IMR-90 (cell line): ENCODE measurements at regions not wholly inside any gene's neighbourhood (a gene's known extent, or its start where the extent isn't known, plus 50 kb on each side); places are given as distances from the start of the nearest gene placed in this dataset.

Experiments used
- CTCF ChIP-seq: conservative IDR thresholded peaks from 2 replicates; pipeline ENCODE4 v1.5.1; 2012; ENCODE audit warnings: mild to moderate bottlenecking, low read depth, low read length, improper control_type of control experiment
- ELK1 ChIP-seq: fragments of 150-350 bp; IDR thresholded peaks from 2 replicates; pipeline ENCODE4 v1.6.1; 2016; ENCODE audit warnings: low read depth, mild to moderate bottlenecking, low read length, moderate library complexity, borderline replicate concordance
- POLR2A ChIP-seq: IDR thresholded peaks from 2 replicates; pipeline ENCODE4 v1.6.1; 2012; ENCODE audit warnings: mild to moderate bottlenecking, low read depth, low read length
- RFX5 ChIP-seq: IDR thresholded peaks from 2 replicates; pipeline ENCODE4 v1.8.0; 2012; ENCODE audit warnings: low read depth, mild to moderate bottlenecking, low read length, moderate library complexity
- USF2 ChIP-seq: fragments of 150-350 bp; IDR thresholded peaks from 2 replicates; pipeline ENCODE4 v1.6.1; 2017; ENCODE audit warnings: mild to moderate bottlenecking, antibody characterized with exemption, low read length, low read depth

- TF ChIP-seq CTCF (no peak), POLR2A (no peak), USF2 (no peak), ELK1 (no peak), RFX5 (no peak)
These were observed 686.2 kb upstream of the NR2F2 start for GRCh38 chr15:95644100-95644875.
